Colon (tissue), 2 donors: ENCODE measurements at regions not wholly inside any gene's neighbourhood (a gene's known extent, or its start where the extent isn't known, plus 50 kb on each side); places are given as distances from the start of the nearest gene placed in this dataset.
"Not testable (repeated sequence)": the region's sequence is repeated elsewhere in the genome, so short reads cannot be mapped to it uniquely, and the experiment has no call there.

Experiments
- FAIRE-seq: peaks from 2 replicates; lab custom pipeline; 2012; peaks lifted over from hg19 to GRCh38; lab: Jason Lieb, UNC
- donor health status: control.
- donor health status: control.

DNA sequence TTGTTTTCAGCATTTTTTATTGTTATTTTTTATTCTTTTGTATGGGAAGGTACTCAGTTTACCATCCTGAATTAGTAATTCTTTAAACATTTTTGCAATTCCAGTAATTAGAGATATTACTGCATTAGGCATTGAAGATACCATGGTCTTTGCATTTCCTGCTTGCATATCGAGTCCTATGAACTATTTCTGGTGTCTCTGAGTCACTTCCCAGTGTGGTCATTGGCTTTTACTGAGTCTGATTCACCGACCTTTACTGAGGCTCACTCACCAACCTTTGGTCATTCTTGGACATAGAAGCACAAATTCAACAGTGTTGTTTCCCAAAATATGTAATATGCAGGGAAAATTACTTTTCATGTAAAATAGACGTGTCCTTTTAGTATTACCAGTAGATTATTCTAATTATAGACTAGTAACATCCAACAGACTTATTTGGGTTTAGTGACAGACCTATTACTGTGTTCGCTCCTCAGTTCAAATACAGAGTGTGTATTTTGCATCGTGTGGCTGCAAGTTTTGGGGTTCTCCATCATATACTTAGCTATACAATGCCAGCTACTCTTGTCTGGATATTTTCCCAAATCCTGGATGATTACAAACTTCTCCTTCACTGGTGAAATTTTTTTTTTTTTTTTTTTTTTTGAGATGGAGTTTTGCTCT is 180.7 kb upstream of the PRSS1 start:
- no peak for FAIRE-seq

DNA sequence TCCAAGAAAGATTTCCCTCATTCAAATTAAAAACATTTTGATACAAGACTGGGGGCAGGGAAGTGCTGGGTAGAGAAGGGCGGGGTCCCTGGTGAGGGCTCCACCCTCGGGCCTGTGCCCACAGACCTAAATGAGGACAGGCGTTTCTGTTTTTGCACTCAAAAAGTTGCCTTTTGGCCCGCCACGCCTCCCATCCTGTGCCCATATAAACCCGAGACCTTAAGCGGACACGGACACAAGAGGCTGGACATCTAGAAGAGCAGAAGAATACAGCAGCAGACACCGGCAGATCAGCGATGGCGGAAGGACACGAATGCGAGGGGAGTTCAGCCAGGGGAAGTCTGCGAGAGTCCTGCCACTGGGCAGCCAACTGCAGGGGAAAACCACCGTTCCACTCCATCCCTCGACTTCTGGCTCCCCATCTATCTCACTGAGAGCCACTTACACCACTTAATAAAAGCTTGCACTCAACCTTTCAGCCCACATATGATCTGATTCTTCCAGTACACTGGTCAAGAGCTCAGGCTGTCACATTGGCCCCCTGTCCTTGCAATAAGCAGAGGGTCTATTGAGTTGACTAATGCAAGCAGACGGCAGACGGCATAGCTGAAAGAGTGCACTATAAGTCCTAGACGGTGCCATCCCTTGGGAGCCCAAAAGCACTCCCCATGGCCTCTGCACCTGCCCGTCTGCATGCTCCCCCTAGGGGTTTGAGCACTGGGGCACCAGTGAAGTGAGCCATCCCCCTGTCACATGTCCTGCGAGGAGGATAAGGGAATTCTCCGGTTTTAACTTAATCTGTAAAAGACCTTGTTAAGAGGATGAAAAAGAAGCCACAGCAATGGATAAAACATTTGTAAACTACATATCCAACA is 181.8 kb upstream of the PRSS1 start:
- FAIRE-seq = no peak

DNA sequence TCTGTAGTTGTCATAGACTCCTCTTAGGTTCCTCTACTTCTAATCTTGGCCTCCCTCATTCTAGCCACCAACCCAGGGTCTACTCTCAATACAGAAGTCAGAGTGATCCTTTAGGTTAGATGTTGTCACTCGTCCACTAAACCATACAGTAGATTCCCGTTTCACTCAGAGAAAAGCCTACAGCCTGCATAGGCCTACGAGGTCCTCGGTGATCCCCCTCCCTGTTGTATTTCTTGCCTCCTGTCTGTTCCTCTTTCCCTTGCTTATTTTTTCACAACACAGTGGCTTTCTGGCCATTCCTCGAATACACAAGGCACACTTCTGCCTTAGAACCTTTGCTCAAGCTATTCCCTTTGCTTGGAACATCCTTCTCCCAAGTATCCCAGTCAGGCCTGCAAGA is 183.0 kb upstream of the PRSS1 start:
- FAIRE-seq = no peak

DNA sequence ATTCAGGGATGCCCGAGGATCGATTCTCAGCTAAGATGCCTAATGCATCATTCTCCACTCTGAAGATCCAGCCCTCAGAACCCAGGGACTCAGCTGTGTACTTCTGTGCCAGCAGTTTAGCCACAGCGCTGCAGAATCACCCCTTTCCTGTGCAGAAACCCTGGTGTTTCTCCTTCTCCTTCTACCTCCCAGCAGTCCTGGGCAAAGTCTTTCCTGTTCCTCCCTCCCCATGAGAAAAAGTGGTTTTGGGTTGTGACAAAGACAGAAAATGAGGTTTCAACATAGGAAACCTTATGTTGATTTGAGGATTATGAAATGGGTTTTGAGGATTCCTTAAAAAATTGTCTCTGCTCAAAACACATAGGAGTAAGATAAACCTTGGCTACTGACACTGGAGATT is 185.1 kb upstream of the PRSS1 start:
- not testable (repeated sequence) for FAIRE-seq

DNA sequence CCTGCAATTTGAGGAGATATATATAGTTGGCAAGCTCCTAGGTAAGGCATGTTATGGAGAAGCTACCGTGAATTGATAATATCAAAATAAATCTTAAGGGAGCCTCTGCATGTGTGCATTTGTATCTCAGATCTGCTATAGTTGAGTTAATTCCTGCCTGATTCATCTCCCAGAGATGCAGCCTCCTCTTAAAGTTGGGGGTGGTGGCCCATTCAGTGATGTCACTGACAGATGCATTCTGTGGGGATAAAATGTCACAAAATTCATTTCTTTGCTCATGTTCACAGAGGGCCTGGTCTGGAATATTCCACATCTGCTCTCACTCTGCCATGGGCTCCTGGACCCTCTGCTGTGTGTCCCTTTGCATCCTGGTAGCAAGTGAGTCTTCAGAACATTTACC is 185.8 kb upstream of the PRSS1 start:
- FAIRE-seq = no peak

DNA sequence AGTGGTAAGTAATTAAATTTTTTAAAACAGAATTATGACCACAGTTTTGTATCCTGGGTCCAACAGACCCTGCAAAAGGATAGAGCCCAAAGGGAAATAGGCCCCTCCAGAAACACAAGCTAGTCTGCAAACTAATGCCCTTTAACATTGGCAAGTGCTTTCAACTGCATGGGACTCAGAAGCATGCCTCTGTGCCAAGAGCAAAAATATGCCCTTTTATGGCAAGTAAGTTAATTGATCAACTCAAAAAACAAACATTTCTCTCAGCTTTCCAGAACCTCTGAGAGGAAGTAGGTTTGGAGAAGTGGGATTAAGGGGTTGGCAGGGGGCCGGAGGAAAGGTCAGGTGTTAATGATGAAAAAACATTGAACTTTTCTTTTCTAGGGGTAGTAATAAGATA is 186.6 kb upstream of the PRSS1 start:
- FAIRE-seq = no peak

DNA sequence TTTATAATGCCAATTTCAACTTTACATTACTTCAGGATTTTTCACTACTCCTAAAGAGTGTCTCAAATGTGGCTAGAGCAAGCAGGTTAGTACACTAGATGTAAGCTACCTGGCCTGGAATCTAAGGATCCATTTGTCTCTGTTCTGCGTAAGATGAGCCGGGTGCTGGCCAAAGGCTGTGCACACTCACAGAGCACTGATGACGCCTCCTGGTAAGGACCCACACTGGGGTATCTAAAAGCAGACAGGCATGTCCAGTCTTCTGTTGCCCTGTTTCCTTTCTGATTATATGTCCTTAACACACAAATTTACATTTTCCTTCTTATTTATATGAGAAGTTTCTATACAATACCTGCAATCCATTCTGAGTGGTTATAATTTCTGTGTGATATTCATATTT is 187.9 kb upstream of the PRSS1 start:
- not testable (repeated sequence) for FAIRE-seq

DNA sequence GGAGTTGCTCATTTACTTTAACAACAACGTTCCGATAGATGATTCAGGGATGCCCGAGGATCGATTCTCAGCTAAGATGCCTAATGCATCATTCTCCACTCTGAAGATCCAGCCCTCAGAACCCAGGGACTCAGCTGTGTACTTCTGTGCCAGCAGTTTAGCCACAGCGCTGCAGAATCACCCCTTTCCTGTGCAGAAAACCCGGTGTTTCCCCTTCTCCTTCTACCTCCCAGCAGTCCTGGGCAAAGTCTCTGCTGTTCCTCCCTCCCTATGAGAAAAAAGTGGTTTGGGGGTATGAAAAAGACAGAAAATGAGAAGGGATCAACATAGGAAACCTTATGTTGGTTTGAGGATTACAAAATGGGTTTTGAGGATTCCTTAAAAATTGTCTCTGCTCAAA is 188.5 kb upstream of the PRSS1 start:
- not testable (repeated sequence) for FAIRE-seq

DNA sequence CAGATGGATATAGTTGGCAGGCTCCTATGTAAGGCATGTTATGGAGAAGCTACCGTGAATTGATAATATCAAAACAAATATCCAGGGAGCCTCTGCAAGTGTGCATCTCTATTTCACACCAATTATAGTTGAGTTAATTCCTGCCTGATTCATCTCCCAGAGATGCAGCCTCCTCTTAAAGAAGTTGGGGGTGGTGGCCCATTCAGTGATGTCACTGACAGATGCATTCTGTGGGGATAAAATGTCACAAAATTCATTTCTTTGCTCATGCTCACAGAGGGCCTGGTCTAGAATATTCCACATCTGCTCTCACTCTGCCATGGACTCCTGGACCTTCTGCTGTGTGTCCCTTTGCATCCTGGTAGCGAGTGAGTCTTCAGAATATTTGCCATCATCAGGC is 189.1 kb upstream of the PRSS1 start:
- no peak for FAIRE-seq

DNA sequence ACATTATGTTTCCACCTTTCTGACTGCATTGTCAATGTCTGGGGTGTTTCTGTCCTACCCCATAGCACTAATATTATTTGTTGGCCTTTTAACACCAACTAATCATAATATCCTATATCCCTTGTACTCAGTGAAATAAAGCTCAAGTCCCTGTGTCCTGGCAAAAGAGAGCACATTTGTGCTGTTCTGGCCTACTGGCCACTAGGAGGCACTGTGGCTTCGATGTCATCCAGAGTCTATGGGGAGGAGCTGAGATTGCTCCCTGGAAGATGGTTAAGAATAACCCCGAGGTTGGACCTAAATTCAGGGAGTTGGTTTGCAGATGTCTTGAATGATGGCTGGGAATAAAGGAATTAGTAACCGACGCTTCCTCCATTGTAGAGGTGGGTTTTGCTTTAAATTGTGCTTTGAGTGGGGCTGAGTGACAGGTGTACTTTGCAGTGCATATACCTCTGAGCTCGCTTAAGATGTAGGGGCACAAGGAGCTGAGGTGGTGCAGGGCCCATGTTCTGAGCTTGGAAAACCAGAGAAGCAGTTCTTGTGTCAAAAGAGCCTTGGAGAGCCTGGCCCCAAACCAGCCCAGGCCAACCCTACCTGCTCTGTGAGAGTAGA is 191.2 kb upstream of the PRSS1 start:
- FAIRE-seq = no peak

DNA sequence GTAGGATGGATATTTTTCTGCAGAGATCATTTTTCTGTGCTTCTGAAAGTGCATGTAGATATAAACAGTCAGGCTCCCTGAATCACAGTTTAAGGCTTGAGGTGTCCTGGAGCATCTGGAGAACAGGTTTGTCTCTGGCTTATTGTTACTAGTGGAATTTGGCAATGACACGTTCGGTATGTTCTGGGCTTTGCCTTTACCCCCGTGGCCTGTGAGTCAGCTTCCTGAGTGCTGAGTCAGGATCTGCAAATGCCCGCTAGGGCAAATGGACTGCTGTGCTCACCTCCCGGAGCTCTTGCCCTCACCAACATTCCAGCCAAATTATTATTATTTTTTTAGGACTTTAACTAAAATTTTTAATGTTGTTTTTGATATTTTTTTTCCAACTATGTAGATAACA is 192.5 kb upstream of the PRSS1 start:
- no peak for FAIRE-seq

DNA sequence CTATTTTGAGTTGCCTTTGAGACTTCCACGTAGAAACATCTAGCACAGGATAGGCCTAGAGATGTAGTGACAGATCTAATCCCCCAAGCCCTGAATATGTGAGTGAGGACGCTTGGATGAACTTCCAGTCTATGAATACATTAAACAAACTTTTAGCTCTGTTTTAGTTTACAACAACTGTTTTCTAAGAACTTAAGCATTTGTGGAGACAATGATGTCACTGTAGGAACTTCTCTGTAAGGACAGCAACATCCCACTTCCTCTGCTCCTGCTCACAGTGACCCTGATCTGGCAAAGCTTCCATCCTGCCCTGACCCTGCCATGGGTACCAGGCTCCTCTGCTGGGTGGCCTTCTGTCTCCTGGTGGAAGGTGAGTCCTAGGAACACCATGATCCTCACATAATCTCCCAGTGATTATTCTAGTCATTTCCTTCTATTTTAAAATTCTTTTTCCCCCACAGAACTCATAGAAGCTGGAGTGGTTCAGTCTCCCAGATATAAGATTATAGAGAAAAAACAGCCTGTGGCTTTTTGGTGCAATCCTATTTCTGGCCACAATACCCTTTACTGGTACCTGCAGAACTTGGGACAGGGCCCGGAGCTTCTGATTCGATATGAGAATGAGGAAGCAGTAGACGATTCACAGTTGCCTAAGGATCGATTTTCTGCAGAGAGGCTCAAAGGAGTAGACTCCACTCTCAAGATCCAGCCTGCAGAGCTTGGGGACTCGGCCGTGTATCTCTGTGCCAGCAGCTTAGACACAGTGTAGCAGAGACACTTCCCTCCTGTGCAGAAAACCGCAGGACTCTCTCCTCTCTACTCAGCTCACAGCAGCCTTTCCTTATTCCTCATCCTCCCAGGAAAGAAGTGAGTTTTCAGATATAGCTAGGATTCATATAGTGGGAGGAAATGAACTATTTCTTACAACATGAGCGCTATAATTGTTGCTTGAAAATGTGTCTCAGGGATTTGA is 194.4 kb upstream of the PRSS1 start:
- no peak for FAIRE-seq

DNA sequence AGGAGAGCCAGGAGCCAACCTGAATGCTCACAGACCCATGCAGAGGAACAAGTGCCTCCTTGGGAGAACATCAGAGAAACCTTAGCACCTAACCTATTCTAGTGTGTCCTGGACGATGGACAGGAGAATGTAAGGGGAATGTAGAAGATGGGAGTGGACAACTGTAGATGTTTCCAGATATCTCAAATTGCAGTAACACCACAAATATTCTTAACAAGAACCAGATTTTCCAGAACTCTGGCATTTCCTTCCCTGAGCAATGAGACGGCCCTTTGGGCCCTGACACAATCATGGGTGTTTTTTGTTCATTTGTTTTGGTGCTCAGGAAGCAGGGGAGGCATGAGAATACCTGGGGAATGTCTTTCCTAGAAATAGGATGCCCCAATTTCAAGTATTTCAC is 196.1 kb upstream of the PRSS1 start:
- FAIRE-seq = no peak

DNA sequence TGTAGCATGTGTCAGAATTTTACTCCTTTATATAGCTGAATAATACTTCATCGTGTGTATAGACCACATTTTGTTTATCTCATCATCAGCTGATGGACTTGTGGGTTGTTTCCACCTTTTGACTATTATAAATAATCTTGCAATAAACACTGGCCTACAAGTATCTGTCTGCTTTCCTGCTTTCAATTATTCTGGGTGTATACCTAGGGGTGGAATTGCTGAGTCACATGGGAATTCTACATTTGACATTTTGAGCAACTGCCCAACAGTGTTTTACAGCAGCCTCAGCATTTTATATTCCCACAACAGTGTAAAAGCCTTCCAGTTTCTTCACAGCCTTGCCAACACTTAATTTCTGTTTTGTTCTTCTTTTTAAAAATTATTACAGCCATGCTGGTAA is 200.3 kb upstream of the PRSS1 start:
- no peak for FAIRE-seq

DNA sequence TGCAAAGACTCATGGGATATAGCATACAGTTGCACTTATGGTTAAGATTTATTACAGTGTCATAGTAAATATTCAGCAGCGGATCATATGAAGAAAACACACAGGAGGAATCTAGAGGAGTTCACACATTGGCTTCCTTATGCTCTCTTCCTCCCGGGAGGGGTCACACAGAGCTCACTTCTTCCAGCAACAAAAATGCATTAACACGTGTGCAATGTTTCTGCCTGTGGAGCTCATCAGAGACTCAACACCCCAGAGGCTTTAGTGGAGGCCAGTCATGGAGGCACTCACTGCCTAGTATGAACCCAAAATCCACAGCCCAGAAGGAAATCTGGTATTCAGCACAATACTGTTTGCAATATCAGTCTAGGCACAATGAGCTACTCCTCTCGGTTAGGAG is 202.8 kb upstream of the PRSS1 start:
- no peak for FAIRE-seq

DNA sequence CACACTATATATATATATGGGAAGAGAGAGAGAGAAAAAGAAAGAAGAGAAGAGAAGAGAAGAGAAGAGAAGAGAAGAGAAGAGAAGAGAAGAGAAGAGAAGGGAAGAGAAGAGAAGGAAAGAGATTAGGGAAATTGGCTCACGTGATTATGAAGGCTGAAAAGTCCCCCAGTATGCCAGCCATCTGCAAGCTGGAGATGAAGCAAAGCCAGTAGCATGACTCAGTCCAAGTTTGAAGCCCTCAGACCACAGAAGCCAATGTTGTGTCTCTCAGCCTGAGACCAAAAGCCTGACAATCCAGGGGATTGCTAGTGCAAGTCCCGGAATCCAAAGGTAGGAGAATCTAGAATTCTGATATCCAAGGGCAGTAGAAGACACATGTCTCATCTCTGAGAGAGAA is 206.3 kb upstream of the PRSS1 start:
- no peak for FAIRE-seq

DNA sequence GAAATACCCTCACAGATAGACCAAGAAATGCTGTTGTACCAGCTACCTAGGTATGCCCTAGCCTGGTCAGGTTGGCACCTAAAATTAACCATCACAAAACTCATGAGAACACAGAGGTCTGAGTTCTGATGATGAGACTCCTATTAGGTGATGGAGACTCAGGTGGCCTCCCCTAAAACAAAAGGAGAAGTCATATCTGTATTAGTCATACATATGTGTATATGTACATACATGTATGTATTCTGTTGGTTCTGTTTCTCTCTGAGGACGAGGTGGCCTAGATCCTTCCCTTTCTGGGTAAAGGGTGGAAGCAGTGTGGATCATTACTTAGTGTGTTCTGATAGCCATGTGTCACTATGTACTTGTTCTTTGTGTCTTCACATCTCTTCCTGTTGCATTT is 207.2 kb upstream of the PRSS1 start:
- no peak for FAIRE-seq

DNA sequence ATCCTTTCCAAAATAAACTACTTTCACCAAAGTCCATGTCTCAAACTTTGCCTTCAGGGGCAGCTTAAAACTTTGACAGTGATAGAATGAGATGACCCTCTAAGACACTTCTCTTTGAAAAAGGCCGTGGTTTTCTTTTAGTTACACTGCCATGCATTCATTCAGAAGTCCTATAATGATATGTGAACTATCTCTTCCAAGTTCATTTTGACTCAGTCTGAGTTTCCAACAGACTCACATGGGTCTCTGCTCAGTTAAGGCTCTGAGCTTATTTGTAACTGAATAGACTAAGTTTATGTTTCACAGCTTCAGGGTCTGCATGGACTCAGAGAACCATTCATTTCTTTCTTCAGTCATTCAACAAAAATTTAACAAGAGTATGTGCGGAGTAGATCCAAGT is 208.9 kb upstream of the PRSS1 start:
- FAIRE-seq = no peak

DNA sequence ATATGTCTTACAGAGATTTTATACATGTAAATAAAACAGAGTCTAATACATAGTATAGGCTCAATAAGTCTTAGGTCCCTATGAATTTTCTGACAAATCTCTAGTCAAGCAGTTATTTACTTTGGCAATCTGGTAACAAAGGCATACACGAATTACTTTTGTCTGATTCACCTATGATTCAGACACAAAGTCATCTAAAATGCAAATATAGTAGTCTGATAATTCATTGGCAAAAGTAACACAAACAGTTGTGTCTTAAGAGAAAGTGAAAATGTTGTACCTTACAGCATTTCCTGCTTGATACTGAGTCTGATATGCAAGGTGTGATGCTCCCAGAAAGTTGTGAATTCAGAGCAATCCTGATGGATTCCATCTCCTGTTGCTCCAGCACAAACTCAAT is 209.4 kb upstream of the PRSS1 start:
- FAIRE-seq = no peak

DNA sequence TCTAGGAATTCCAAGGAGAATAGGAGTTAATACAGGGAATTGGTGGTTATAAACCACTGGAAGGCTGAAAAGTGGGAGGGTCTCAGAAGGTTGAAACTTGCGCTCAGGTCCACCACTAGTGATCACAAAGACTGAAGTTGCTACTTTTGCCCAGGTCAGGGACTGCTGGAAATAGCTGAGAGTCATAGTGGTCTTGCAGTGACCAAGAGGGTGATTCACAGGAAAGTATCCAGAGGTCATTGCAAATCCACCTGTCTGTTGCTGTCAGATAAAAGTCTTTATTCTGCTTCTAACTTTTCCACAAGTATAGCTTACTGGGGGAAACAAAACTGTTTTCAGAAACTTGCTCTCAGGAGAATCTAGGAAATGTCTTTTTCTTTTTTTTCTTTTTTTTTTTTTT is 211.5 kb upstream of the PRSS1 start:
- FAIRE-seq = no peak

DNA sequence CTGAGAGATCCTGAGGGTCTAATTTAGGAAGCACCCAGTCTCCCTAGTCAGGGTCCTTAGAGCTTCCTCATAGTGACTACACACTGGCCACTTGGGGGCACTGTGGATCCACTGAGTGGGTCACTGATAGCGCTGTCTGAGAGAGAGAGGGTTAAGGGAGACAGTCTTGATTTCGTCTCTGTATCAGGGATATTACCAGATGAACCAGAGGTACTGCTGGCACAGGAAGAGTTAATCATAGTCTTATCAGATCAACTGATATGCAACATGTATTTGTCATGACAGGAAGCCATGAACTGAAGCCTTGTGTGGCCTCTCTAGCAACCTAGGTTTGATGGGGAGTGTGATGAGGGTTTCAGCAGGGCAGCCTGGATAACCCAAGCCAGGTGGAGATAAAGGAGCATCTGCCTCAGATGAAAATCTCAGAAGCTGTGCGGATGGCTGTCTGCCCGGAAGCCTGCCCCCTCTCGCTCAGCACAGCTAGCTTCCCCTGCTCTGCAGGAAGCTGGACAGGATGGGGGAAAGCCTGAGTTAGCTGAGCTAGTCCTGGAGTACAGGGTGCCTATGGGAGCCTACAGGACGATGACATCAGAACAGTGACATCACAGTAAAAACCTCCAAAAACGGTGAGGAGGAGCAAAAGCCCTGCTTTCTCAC is 214.0 kb upstream of the PRSS1 start:
- FAIRE-seq = no peak

DNA sequence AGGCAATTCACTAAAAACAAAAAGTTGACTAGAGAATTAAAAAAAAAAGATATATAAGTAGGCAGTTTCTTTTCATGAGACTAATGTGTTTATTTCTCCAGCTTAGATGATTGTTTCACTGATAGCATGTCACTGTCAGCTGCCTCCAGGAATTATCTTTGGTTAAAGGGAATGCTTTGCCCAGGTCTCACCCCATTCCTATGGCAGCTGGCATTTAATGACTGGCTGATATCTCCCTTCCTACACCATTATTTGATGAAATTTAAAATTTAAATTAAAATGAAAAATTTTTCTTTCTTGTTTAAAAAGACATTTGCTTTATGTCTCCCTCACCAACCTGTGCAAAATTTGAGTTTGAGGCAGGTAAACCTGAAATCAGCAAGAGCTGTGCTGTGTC is 214.5 kb upstream of the PRSS1 start:
- no peak for FAIRE-seq
